ENCODE measurements at regions not wholly inside any gene's neighbourhood (a gene's known extent, or its start where the extent isn't known, plus 50 kb on each side); places are given as distances from the start of the nearest gene placed in this dataset.

GRCh38 chr20:43838703-43839060 lies 76.0 kb upstream of the TOX2 start:
- no peak overlapping the region for H3K23ac ChIP-seq (ENCODE audit: low read depth, low read length)
- H3K14ac ChIP-seq (replicated peaks; ENCODE audit: low read depth, low read length) = no peak overlapping the region
- H3K9me1 ChIP-seq (ENCODE audit: insufficient read depth, low read length) = peaks cover 10% of the 10 kb centered on the region; the same call in 1 of the 2 replicates
- H4K91ac ChIP-seq (ENCODE audit: insufficient read depth, low read depth, low read length) = no peak overlapping the region
- no peak overlapping the region for H3K4me3 ChIP-seq (ENCODE audit: insufficient read depth, low read depth, low read length)
- ChIA-PET CTCF (interaction anchor here (1.7 kb wide), 1 partner anchor 14 kb away, joined by 4 read pairs; no protein-coding TSS in a partner anchor), POLR2A (ENCODE audit: unreplicated experiment) (no interaction called here)
- no peak overlapping the region for H3K27ac ChIP-seq (ENCODE audit: insufficient read depth, low read length)
- H2BK20ac ChIP-seq (ENCODE audit: low read depth, low read length) = no peak overlapping the region
- H3K9me3 ChIP-seq (ENCODE audit: control insufficient read depth, insufficient read depth, low read length) = no peaks in the 10 kb centered on the region
- H3K4ac ChIP-seq (ENCODE audit: low read depth, low read length) = no peak overlapping the region
- no peak overlapping the region for H3K4me2 ChIP-seq (ENCODE audit: low read depth, low read length)
- no peak overlapping the region for H3K18ac ChIP-seq (ENCODE audit: low read depth, low read length)
- peak overlapping the region; percentile 60; the same call in 1 of the 2 replicates for H2AK5ac ChIP-seq (ENCODE audit: low read depth, low read length)
- no peak overlapping the region for H3K9ac ChIP-seq (ENCODE audit: low read depth, low read length)
- no peak overlapping the region for H2BK5ac ChIP-seq (ENCODE audit: low read depth, low read length, poor library complexity, severe bottlenecking)
- H3K79me1 ChIP-seq (ENCODE audit: low read depth in 1 of 2, low read length in 2 of 2) = no peaks in the 10 kb centered on the region
- H2AK9ac ChIP-seq (replicated peaks; ENCODE audit: low read depth, low read length, poor library complexity) = no peak overlapping the region
- no peak overlapping the region for H2BK120ac ChIP-seq (ENCODE audit: low read depth, low read length)
- no peaks in the 10 kb centered on the region for H4K20me1 ChIP-seq (ENCODE audit: insufficient read depth, low read length)
- intact Hi-C loops (cut with micrococcal nuclease) = no loop called here
- DNase-seq (no peak), ATAC-seq (ENCODE audit: low read depth) (no peak)
- H3K56ac ChIP-seq (ENCODE audit: extremely low read depth, insufficient read depth, low read length) = no peak overlapping the region
- H4K5ac ChIP-seq (ENCODE audit: low read depth, low read length) = no peak overlapping the region
- H4K8ac ChIP-seq (ENCODE audit: low read depth in 2 of 2, low read length in 2 of 2) = no peak overlapping the region; a peak in 1 of 4 replicates
- no peaks in the 10 kb centered on the region for H3K36me3 ChIP-seq (ENCODE audit: control insufficient read depth, insufficient read depth, low read length)
- no peak overlapping the region for H2BK15ac ChIP-seq (ENCODE audit: low read depth, low read length)
- BruUV-seq (replicated peaks) = no TSS peak
- no peak overlapping the region for H2AFZ ChIP-seq (replicated peaks; ENCODE audit: low read length, poor library complexity)
- no peak for TF ChIP-seq MXI1 (IDR thresholded peaks at IDR 0.05; ENCODE audit: borderline replicate concordance, low read depth, low read length)
- no peak for TF ChIP-seq FOS (IDR thresholded peaks at IDR 0.05; ENCODE audit: low read depth, low read length)
- no peak for TF ChIP-seq MAFK (IDR thresholded peaks at IDR 0.05; ENCODE audit: low read depth, low read length)
- TF ChIP-seq USF2 (IDR thresholded peaks at IDR 0.05; ENCODE audit: low read depth, low read length) = no peak
- dilution Hi-C loops (cut with HindIII; ENCODE audit: low sequenced_read_pairs, unreplicated experiment) = no loop called here
- peaks cover 8% of the 10 kb centered on the region for H3K4me1 ChIP-seq (ENCODE audit: control insufficient read depth, insufficient read depth, low read length)
- H3K27me3 ChIP-seq (ENCODE audit: control insufficient read depth, insufficient read depth, low read length) = no peaks in the 10 kb centered on the region; the same call in 1 of the 2 replicates
- WGBS, 2 experiments (ENCODE audit: extremely low coverage in 2 of 2, insufficient read length in 1 of 2) = 86% methylated on average over 2 of the region's 5 CpGs; no CpG with 5 or more reads in 1 of the 2 experiments
- in situ Hi-C loops (cut with MboI; ENCODE audit: low sequenced_read_pairs) = no loop called here
